DOHH2 (cell line): ENCODE measurements at regions not wholly inside any gene's neighbourhood (a gene's known extent, or its start where the extent isn't known, plus 50 kb on each side); places are given as distances from the start of the nearest gene placed in this dataset.

Experiments used
- H3F3A ChIP-seq: fragments of 200-600 bp; sonication (generic), shearing (Covaris generic); 2 replicates; pipeline ENCODE4 v1.6.0; 2016; ENCODE audit warnings: antibody characterized with exemption, mild to moderate bottlenecking; ENCODE audit not compliant: control insufficient read depth, insufficient read depth
- H3K27ac ChIP-seq: fragments of 200-600 bp; sonication (generic); 2 replicates; pipeline ENCODE4 v1.5.1; 2014; ENCODE audit warnings: low read depth, mild to moderate bottlenecking, low read length, moderate library complexity
- H3K27me3 ChIP-seq: fragments of 200-600 bp; sonication (generic); 2 replicates; pipeline ENCODE4 v1.6.1; 2014; ENCODE audit warnings: mild to moderate bottlenecking, low read length, mixed read lengths; ENCODE audit not compliant: control insufficient read depth
- H3K36me3 ChIP-seq: fragments of 200-600 bp; sonication (generic); 2 replicates; pipeline ENCODE4 v1.6.1; 2014; ENCODE audit warnings: mild to moderate bottlenecking, low read length, moderate library complexity, mixed read lengths; ENCODE audit not compliant: control insufficient read depth
- H3K4me1 ChIP-seq: fragments of 200-600 bp; sonication (generic); 2 replicates; pipeline ENCODE4 v1.6.1; 2014; ENCODE audit warnings: mild to moderate bottlenecking, low read length, mixed read lengths; ENCODE audit not compliant: control insufficient read depth
- H3K4me2 ChIP-seq: fragments of 200-600 bp; sonication (generic); 2 replicates; pipeline ENCODE4 v1.6.0; 2014; ENCODE audit warnings: mild to moderate bottlenecking, low read length, moderate library complexity
- H3K4me3 ChIP-seq: fragments of 200-600 bp; sonication (generic); 2 replicates; pipeline ENCODE4 v1.5.1; 2014; ENCODE audit warnings: mild to moderate bottlenecking, low read length, mixed read lengths
- H3K79me2 ChIP-seq: fragments of 200-600 bp; sonication (generic); 2 replicates; pipeline ENCODE4 v1.6.1; 2014; ENCODE audit warnings: mild to moderate bottlenecking, low read length, mixed read lengths; ENCODE audit not compliant: control insufficient read depth
- H3K9me2 ChIP-seq: fragments of 200-600 bp; sonication (generic); replicated peaks from 2 replicates; pipeline ENCODE4 v1.6.1; 2014; ENCODE audit warnings: mild to moderate bottlenecking, low read length, mixed read lengths; ENCODE audit not compliant: control insufficient read depth
- H3K9me3 ChIP-seq: fragments of 200-600 bp; sonication (generic); 2 replicates; pipeline ENCODE4 v1.6.1; 2014; ENCODE audit warnings: antibody characterized with exemption, low read length, mixed read lengths; ENCODE audit not compliant: control insufficient read depth, insufficient read depth
- H4K20me1 ChIP-seq: fragments of 200-600 bp; sonication (generic); 2 replicates; pipeline ENCODE4 v1.6.0; 2014; ENCODE audit warnings: low read depth, mild to moderate bottlenecking, antibody characterized with exemption, low read length, moderate library complexity; ENCODE audit not compliant: control insufficient read depth, insufficient read depth
- CTCF ChIP-seq: fragments of 200-600 bp; sonication (generic); IDR thresholded peaks from one replicate; pipeline ENCODE4 v1.5.1; 2014; ENCODE audit warnings: antibody characterized with exemption, mild to moderate bottlenecking, low read depth, low read length; ENCODE audit not compliant: poor library complexity, severe bottlenecking
- EZH2phosphoT487 ChIP-seq: fragments of 200-600 bp; sonication (generic); IDR thresholded peaks from 2 replicates; pipeline ENCODE4 v1.6.1; 2017; ENCODE audit warnings: borderline replicate concordance, mild to moderate bottlenecking, antibody characterized with exemption, low read length, moderate library complexity, mixed read lengths

- no peaks in the 10 kb centered on the region for H3K9me2 ChIP-seq
- no peak overlapping the region for H3K4me3 ChIP-seq
Measured at GRCh38 chr1:80982831-80983230, 817.9 kb upstream of the ADGRL2 start.

GRCh38 chr1:80973101-80973500 lies 827.6 kb upstream of the ADGRL2 start:
- Histone ChIP-seq H4K20me1 (no peaks in the 10 kb centered on the region), H3F3A (no peaks in the 10 kb centered on the region), H3K4me1 (no peaks in the 10 kb centered on the region), H3K4me2 (no peak overlapping the region), H3K9me2 (no peaks in the 10 kb centered on the region), H3K4me3 (no peak overlapping the region), H3K27me3 (no peaks in the 10 kb centered on the region), H3K27ac (no peak overlapping the region), H3K9me3 (no peaks in the 10 kb centered on the region), H3K79me2 (no peaks in the 10 kb centered on the region), H3K36me3 (no peaks in the 10 kb centered on the region)
- TF ChIP-seq CTCF (no peak), EZH2phosphoT487 (no peak)

More at GRCh38 chr1:80982831-80983230, 817.9 kb upstream of the ADGRL2 start:
- H3K27ac ChIP-seq, result no peak overlapping the region
- H3F3A ChIP-seq, result no peaks in the 10 kb centered on the region
- H3K36me3 ChIP-seq, result no peaks in the 10 kb centered on the region
- no peak overlapping the region for H3K4me2 ChIP-seq
- H3K79me2 ChIP-seq, result no peaks in the 10 kb centered on the region
- no peaks in the 10 kb centered on the region for H3K27me3 ChIP-seq
- no peak for TF ChIP-seq EZH2phosphoT487
- no peak for TF ChIP-seq CTCF
- no peaks in the 10 kb centered on the region for H4K20me1 ChIP-seq
- no peaks in the 10 kb centered on the region for H3K4me1 ChIP-seq
- H3K9me3 ChIP-seq, result no peaks in the 10 kb centered on the region

GRCh38 chr1:80966266-80966665 lies 834.5 kb upstream of the ADGRL2 start:
- Histone ChIP-seq H3K27me3 (no peaks in the 10 kb centered on the region), H3K79me2 (no peaks in the 10 kb centered on the region), H4K20me1 (no peaks in the 10 kb centered on the region), H3F3A (no peaks in the 10 kb centered on the region), H3K36me3 (no peaks in the 10 kb centered on the region), H3K4me1 (no peaks in the 10 kb centered on the region), H3K4me3 (no peak overlapping the region), H3K4me2 (no peak overlapping the region), H3K9me2 (no peaks in the 10 kb centered on the region), H3K27ac (no peak overlapping the region), H3K9me3 (no peaks in the 10 kb centered on the region)
- TF ChIP-seq EZH2phosphoT487, result no peak

- H3K36me3 ChIP-seq, result no peaks in the 10 kb centered on the region
- TF ChIP-seq CTCF (no peak), EZH2phosphoT487 (no peak)
- no peaks in the 10 kb centered on the region for H3K9me3 ChIP-seq
- H3K79me2 ChIP-seq, result no peaks in the 10 kb centered on the region
- H3K27ac ChIP-seq, result no peak overlapping the region
- no peaks in the 10 kb centered on the region for H3K9me2 ChIP-seq
- no peak overlapping the region for H3K4me3 ChIP-seq
- H3F3A ChIP-seq, result no peaks in the 10 kb centered on the region
- H3K4me2 ChIP-seq, result no peak overlapping the region
- H4K20me1 ChIP-seq, result no peaks in the 10 kb centered on the region
- no peaks in the 10 kb centered on the region for H3K27me3 ChIP-seq
- H3K4me1 ChIP-seq, result no peaks in the 10 kb centered on the region
Measured at GRCh38 chr1:80962564-80962963, 838.2 kb upstream of the ADGRL2 start.
